ENCODE measurements at regions not wholly inside any gene's neighbourhood (a gene's known extent, or its start where the extent isn't known, plus 50 kb on each side); places are given as distances from the start of the nearest gene placed in this dataset.

GRCh38 chr17:71257096-71257495 is 863.7 kb upstream of the SOX9 start:
- H2BK15ac ChIP-seq (ENCODE audit: low read length): no peak overlapping the region
- H3K23ac ChIP-seq (ENCODE audit: insufficient read length): no peak overlapping the region
- 100% methylated on average over 2 of the region's 2 CpGs; no CpG with 5 or more reads in 1 of the 2 experiments for WGBS, 2 experiments (ENCODE audit: extremely low coverage in 1 of 2, insufficient coverage in 1 of 2, insufficient read length in 1 of 2, insufficient replicate concordance in 2 of 2, low coverage in 1 of 2, low lambda C conversion rate in 2 of 2, missing lambda C conversion rate in 1 of 2)
- H3K14ac ChIP-seq (ENCODE audit: insufficient read length): no peak overlapping the region
- no peak overlapping the region for H2BK120ac ChIP-seq (replicated peaks; ENCODE audit: low read depth, low read length)
- no peaks in the 10 kb centered on the region for H3K4me1 ChIP-seq (replicated peaks in 1 of 4; ENCODE audit: control insufficient read depth in 3 of 4, insufficient read depth in 4 of 4, low read length in 3 of 4)
- DNase-seq (ENCODE audit: low read depth in 1 of 2, low spot score in 2 of 2) (no peak), FAIRE-seq (no peak)
- H2BK20ac ChIP-seq (ENCODE audit: low read length): no peak overlapping the region
- H4K8ac ChIP-seq (ENCODE audit: extremely low read depth, insufficient read depth, low read length): no peak overlapping the region
- H3K79me1 ChIP-seq (ENCODE audit: low read depth, low read length): no peaks in the 10 kb centered on the region
- H4K91ac ChIP-seq (replicated peaks; ENCODE audit: insufficient read length, low read length): no peak overlapping the region
- H3K4me3 ChIP-seq (ENCODE audit: extremely low read depth in 1 of 4, insufficient read depth in 2 of 4, low read depth in 3 of 4, low read length in 4 of 4): no peak overlapping the region
- no peaks in the 10 kb centered on the region for H3K9me3 ChIP-seq (ENCODE audit: insufficient read depth in 2 of 2, low read depth in 1 of 2, low read length in 1 of 2)
- no peaks in the 10 kb centered on the region for H3K79me2 ChIP-seq (ENCODE audit: control insufficient read depth in 1 of 2, insufficient read depth in 2 of 2, low read length in 2 of 2)
- H4K5ac ChIP-seq (ENCODE audit: insufficient read length, low read depth, low read length): no peak overlapping the region
- no peak overlapping the region for H3K4me2 ChIP-seq (ENCODE audit: insufficient read depth in 1 of 2, low read depth in 2 of 2, low read length in 2 of 2)
- no peak overlapping the region for H2BK12ac ChIP-seq (ENCODE audit: low read depth, low read length)
- no peak overlapping the region for H3K4ac ChIP-seq (replicated peaks; ENCODE audit: insufficient read length, low read depth, low read length)
- no peaks in the 10 kb centered on the region for H3K36me3 ChIP-seq (ENCODE audit: control insufficient read depth in 2 of 4, insufficient read depth in 4 of 4, low read length in 3 of 4)
- H3K23me2 ChIP-seq (ENCODE audit: low read depth, low read length): no peaks in the 10 kb centered on the region
- TF ChIP-seq EGR1 (IDR thresholded peaks at IDR 0.05; ENCODE audit: borderline replicate concordance, low read depth, low read length) (no peak), RAD21 (IDR thresholded peaks at IDR 0.05 in 1 of 2, conservative IDR thresholded peaks at IDR 0.05 in 1 of 2; ENCODE audit: low read depth in 2 of 2, low read length in 2 of 2) (no peak), TAF7 (optimal IDR thresholded peaks at IDR 0.05; ENCODE audit: borderline replicate concordance, low read depth, low read length) (no peak), CREB1 (IDR thresholded peaks at IDR 0.05) (no peak), BCL11A (IDR thresholded peaks at IDR 0.05; ENCODE audit: low read depth in 2 of 2, low read length in 2 of 2) (no peak), CBX8 (IDR thresholded peaks at IDR 0.05; ENCODE audit: borderline replicate concordance, low read depth, low read length) (no peak), SIX5 (IDR thresholded peaks at IDR 0.05; ENCODE audit: low read depth, low read length) (no peak), KDM5A (IDR thresholded peaks at IDR 0.05; ENCODE audit: low read length) (no peak), JUN (IDR thresholded peaks at IDR 0.05; ENCODE audit: low read depth, low read length) (no peak)
- H3K56ac ChIP-seq (replicated peaks; ENCODE audit: insufficient read length, low read depth, low read length): no peak overlapping the region
- H3K27ac ChIP-seq (ENCODE audit: low read depth, low read length): no peak overlapping the region
- POLR2A ChIA-PET (ENCODE audit: partially characterized antibody): no interaction called here
- H3K27me3 ChIP-seq (replicated peaks in 1 of 4; ENCODE audit: control insufficient read depth in 3 of 4, extremely low read depth in 1 of 4, insufficient read depth in 3 of 4, low read length in 3 of 4): no peaks in the 10 kb centered on the region
- no peaks in the 10 kb centered on the region for H4K20me1 ChIP-seq (replicated peaks in 1 of 2; ENCODE audit: control insufficient read depth in 1 of 2, insufficient read depth in 2 of 2, low read length in 2 of 2)
- H3K18ac ChIP-seq (ENCODE audit: extremely low read depth, low read length): no peak overlapping the region
- H2AFZ ChIP-seq (ENCODE audit: low read length): no peak overlapping the region
- no peak overlapping the region for H2AK5ac ChIP-seq (ENCODE audit: low read depth, low read length)
- no peak overlapping the region for H3K9ac ChIP-seq (replicated peaks in 1 of 4; ENCODE audit: extremely low read depth in 1 of 4, low read depth in 3 of 4, low read length in 3 of 4)
- CTCF ChIA-PET (ENCODE audit: partially characterized antibody): interaction anchor here (0.6 to 0.8 kb wide), 2 partner anchors 225 to 472 kb away, joined by 3 to 4 read pairs; no protein-coding TSS in a partner anchor
- H2BK5ac ChIP-seq (ENCODE audit: low read depth, low read length): no peak overlapping the region
